Prostate gland (tissue), 2 donors: ENCODE measurements at regions not wholly inside any gene's neighbourhood (a gene's known extent, or its start where the extent isn't known, plus 50 kb on each side); places are given as distances from the start of the nearest gene placed in this dataset.

Source experiments
- POLR2A ChIP-seq: fragments of 450-650 bp; IDR thresholded peaks from one replicate; pipeline ENCODE4 v1.6.1; 2016; ENCODE audit warnings: antibody characterized with exemption, mild to moderate bottlenecking
- TF ChIP-seq, protein P1 (sequence below), 4 experiments: fragments of 200-600 bp in 2 of 4; fragments of 450-650 bp in 2 of 4; sonication (generic) in 2 of 4; IDR thresholded peaks; 1 replicate in 3 of 4; 2 replicates in 1 of 4; pipeline ENCODE4 v1.5.1; 2016 to 2019; ENCODE audit warnings: antibody characterized with exemption in 4 of 4, mild to moderate bottlenecking in 2 of 4, moderate library complexity in 2 of 4

DNA sequence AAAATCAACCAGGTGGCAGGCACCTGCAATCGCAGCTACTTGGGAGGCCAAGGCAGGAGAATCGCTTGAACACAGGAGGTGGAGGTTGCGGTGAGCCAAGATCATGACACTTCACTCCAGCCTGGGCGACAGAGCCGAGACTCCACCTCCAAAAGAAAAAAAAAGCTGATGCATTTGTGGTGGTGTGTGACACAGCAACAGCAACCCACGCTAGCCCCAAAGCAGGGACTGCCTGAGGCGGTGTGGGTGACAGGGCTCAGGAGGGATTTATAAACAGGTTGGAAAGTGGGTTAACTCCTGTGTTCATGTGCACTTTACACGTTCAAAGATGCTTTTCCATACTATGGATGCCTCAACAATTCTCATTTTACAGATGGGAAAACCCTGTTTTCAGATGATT, 395.9 kb upstream of the PODXL start:
- TF ChIP-seq, protein P1, sequence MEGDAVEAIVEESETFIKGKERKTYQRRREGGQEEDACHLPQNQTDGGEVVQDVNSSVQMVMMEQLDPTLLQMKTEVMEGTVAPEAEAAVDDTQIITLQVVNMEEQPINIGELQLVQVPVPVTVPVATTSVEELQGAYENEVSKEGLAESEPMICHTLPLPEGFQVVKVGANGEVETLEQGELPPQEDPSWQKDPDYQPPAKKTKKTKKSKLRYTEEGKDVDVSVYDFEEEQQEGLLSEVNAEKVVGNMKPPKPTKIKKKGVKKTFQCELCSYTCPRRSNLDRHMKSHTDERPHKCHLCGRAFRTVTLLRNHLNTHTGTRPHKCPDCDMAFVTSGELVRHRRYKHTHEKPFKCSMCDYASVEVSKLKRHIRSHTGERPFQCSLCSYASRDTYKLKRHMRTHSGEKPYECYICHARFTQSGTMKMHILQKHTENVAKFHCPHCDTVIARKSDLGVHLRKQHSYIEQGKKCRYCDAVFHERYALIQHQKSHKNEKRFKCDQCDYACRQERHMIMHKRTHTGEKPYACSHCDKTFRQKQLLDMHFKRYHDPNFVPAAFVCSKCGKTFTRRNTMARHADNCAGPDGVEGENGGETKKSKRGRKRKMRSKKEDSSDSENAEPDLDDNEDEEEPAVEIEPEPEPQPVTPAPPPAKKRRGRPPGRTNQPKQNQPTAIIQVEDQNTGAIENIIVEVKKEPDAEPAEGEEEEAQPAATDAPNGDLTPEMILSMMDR (IDR thresholded peaks at IDR 0.05), result no peak
- TF ChIP-seq POLR2A, result no peak
